ENCODE measurements at regions not wholly inside any gene's neighbourhood (a gene's known extent, or its start where the extent isn't known, plus 50 kb on each side); places are given as distances from the start of the nearest gene placed in this dataset.

GRCh38 chr7:45239486-45239885 is 81.9 kb downstream of the RAMP3 start:
- H4K20me1 ChIP-seq (ENCODE audit: insufficient read depth), result no peaks in the 10 kb centered on the region
- TF ChIP-seq RAD21 (conservative IDR thresholded peaks at IDR 0.05) (no peak), CTCF (IDR thresholded peaks at IDR 0.05; ENCODE audit: poor library complexity, severe bottlenecking) (no peak), POLR2AphosphoS5 (IDR thresholded peaks at IDR 0.05) (no peak), REST (IDR thresholded peaks at IDR 0.05; ENCODE audit: borderline replicate concordance) (no peak), MXI1 (conservative IDR thresholded peaks at IDR 0.05; ENCODE audit: poor library complexity, severe bottlenecking) (no peak), SMC3 (conservative IDR thresholded peaks at IDR 0.05; ENCODE audit: poor library complexity) (no peak)
- no peak overlapping the region for H2AFZ ChIP-seq (ENCODE audit: low read depth, low read length)
- H3K27me3 ChIP-seq (ENCODE audit: insufficient read depth, low read depth, low read length), result no peaks in the 10 kb centered on the region
- H3K4me3 ChIP-seq (ENCODE audit: low read length), result no peak overlapping the region
- H3K27ac ChIP-seq (ENCODE audit: low read length), result no peak overlapping the region
- no peaks in the 10 kb centered on the region for H3K9me3 ChIP-seq (ENCODE audit: low read length)
- no peaks in the 10 kb centered on the region for H3F3A ChIP-seq (ENCODE audit: insufficient read depth, low read length, poor library complexity, severe bottlenecking)
- no peak overlapping the region for H3K9ac ChIP-seq (ENCODE audit: low read length)
- H3K79me2 ChIP-seq (replicated peaks; ENCODE audit: insufficient read depth, low read length), result no peaks in the 10 kb centered on the region
- H3K4me2 ChIP-seq (ENCODE audit: low read length), result no peak overlapping the region
- no peaks in the 10 kb centered on the region for H3K9me2 ChIP-seq (ENCODE audit: insufficient read depth, low read length)
- no peaks in the 10 kb centered on the region for H3K36me3 ChIP-seq (ENCODE audit: insufficient read depth, low read length)

GRCh38 chr7:45240273-45240771 is 82.7 kb downstream of the RAMP3 start:
- H3K4me3 ChIP-seq (ENCODE audit: low read length), result no peak overlapping the region
- no peak overlapping the region for H2AFZ ChIP-seq (ENCODE audit: low read depth, low read length)
- H3K9ac ChIP-seq (ENCODE audit: low read length), result no peak overlapping the region
- H3K9me2 ChIP-seq (ENCODE audit: insufficient read depth, low read length), result no peaks in the 10 kb centered on the region
- no peak for TF ChIP-seq MXI1 (conservative IDR thresholded peaks at IDR 0.05; ENCODE audit: poor library complexity, severe bottlenecking)
- TF ChIP-seq CTCF (IDR thresholded peaks at IDR 0.05; ENCODE audit: poor library complexity, severe bottlenecking), result no peak
- no peak for TF ChIP-seq EZH2 (IDR thresholded peaks at IDR 0.05; ENCODE audit: borderline replicate concordance, insufficient read depth, low read length, poor library complexity, severe bottlenecking)
- no peak for TF ChIP-seq POLR2AphosphoS5 (IDR thresholded peaks at IDR 0.05)
- TF ChIP-seq TAF1 (IDR thresholded peaks at IDR 0.05; ENCODE audit: low read depth), result no peak
- TF ChIP-seq EP300 (conservative IDR thresholded peaks at IDR 0.05; ENCODE audit: poor library complexity, severe bottlenecking), result no peak
- no peak for TF ChIP-seq RAD21 (conservative IDR thresholded peaks at IDR 0.05)
- TF ChIP-seq REST (IDR thresholded peaks at IDR 0.05; ENCODE audit: borderline replicate concordance), result no peak
- no peaks in the 10 kb centered on the region for H4K20me1 ChIP-seq (ENCODE audit: insufficient read depth)
- no peaks in the 10 kb centered on the region for H3K36me3 ChIP-seq (ENCODE audit: insufficient read depth, low read length)
- H3K27me3 ChIP-seq (ENCODE audit: insufficient read depth, low read depth, low read length), result no peaks in the 10 kb centered on the region
- H3K79me2 ChIP-seq (replicated peaks; ENCODE audit: insufficient read depth, low read length), result no peaks in the 10 kb centered on the region
- no peak overlapping the region for H3K4me2 ChIP-seq (ENCODE audit: low read length)
- H3K9me3 ChIP-seq (ENCODE audit: low read length), result no peaks in the 10 kb centered on the region
- no peak overlapping the region for H3K27ac ChIP-seq (ENCODE audit: low read length)
- no peaks in the 10 kb centered on the region for H3F3A ChIP-seq (ENCODE audit: insufficient read depth, low read length, poor library complexity, severe bottlenecking)

All from neural cell (in vitro differentiated cells).